KMS-11 (cell line): ENCODE measurements at regions not wholly inside any gene's neighbourhood (a gene's known extent, or its start where the extent isn't known, plus 50 kb on each side); places are given as distances from the start of the nearest gene placed in this dataset.

Experiments used
- H2AFZ ChIP-seq: fragments of 200-600 bp; sonication (generic); 2 replicates; pipeline ENCODE4 v1.6.1; 2016; ENCODE audit warnings: antibody characterized with exemption, mixed run types, low read depth
- H3K27ac ChIP-seq: fragments of 200-600 bp; sonication (generic); 2 replicates; pipeline ENCODE4 v1.6.1; 2016; ENCODE audit warnings: mild to moderate bottlenecking, mixed run types
- H3K27me3 ChIP-seq: fragments of 200-600 bp; sonication (generic); 2 replicates; pipeline ENCODE4 v1.6.1; 2017; ENCODE audit warnings: mild to moderate bottlenecking, low read depth, mixed run types, moderate library complexity; ENCODE audit not compliant: insufficient read depth
- H3K36me3 ChIP-seq: fragments of 200-600 bp; sonication (generic); 2 replicates; pipeline ENCODE4 v1.6.1; 2017; ENCODE audit warnings: mild to moderate bottlenecking, mixed run types; ENCODE audit not compliant: insufficient read depth
- H3K4me1 ChIP-seq: fragments of 200-600 bp; sonication (generic); 2 replicates; pipeline ENCODE4 v1.6.1; 2016; ENCODE audit warnings: mild to moderate bottlenecking, low read depth, mixed run types; ENCODE audit not compliant: poor library complexity, severe bottlenecking
- H3K4me2 ChIP-seq: fragments of 200-600 bp; sonication (generic); 2 replicates; pipeline ENCODE4 v1.7.0; 2016; ENCODE audit warnings: mild to moderate bottlenecking, mixed run types
- H3K4me3 ChIP-seq: fragments of 200-600 bp; sonication (generic); IDR thresholded peaks from 2 replicates; pipeline ENCODE4 v1.6.1; 2017; ENCODE audit warnings: low read depth, low read length, mixed read lengths; ENCODE audit not compliant: insufficient read depth
- H3K79me2 ChIP-seq: fragments of 200-600 bp; sonication (generic); 2 replicates; pipeline ENCODE4 v1.6.1; 2016; ENCODE audit warnings: low read depth, mixed run types; ENCODE audit not compliant: insufficient read depth
- H3K9ac ChIP-seq: fragments of 200-600 bp; sonication (generic); 2 replicates; pipeline ENCODE4 v1.6.1; 2016; ENCODE audit warnings: mild to moderate bottlenecking, mixed run types
- H4K20me1 ChIP-seq: fragments of 200-600 bp; sonication (generic); 2 replicates; pipeline ENCODE4 v1.6.1; 2016; ENCODE audit warnings: mild to moderate bottlenecking, mixed run types; ENCODE audit not compliant: insufficient read depth
- CTCF ChIP-seq: fragments of 200-600 bp; sonication (generic); conservative IDR thresholded peaks from 2 replicates; pipeline ENCODE4 v1.6.1; 2017; ENCODE audit warnings: low read depth, mild to moderate bottlenecking, antibody characterized with exemption, low read length, moderate library complexity, mixed read lengths

DNA sequence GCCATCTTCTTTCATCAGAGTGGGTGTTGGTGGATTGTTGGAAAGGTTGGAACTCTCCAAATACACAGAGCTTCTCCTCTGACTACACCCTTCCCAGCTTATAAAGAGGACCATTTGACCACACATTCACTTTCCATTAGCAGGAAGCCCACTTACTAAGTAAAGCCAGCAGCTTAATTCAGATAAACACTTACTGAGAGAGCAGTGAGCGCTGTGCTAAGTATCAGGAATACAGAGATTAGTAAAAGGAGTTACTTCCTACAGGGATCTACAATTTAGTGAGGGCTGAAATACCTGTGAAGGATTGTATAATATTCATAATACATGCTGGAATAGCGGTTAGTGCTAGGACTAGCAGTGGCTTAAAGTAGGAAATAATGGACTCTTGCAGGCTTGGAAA, 343.0 kb downstream of the NYAP2 start:
- Histone ChIP-seq H2AFZ (no peak overlapping the region), H3K27me3 (no peaks in the 10 kb centered on the region), H3K27ac (no peak overlapping the region), H3K4me2 (no peak overlapping the region), H3K4me1 (no peaks in the 10 kb centered on the region), H3K36me3 (no peaks in the 10 kb centered on the region), H3K79me2 (no peaks in the 10 kb centered on the region), H3K9ac (no peak overlapping the region), H4K20me1 (no peaks in the 10 kb centered on the region), H3K4me3 (no peak overlapping the region)
- TF ChIP-seq CTCF: no peak

DNA sequence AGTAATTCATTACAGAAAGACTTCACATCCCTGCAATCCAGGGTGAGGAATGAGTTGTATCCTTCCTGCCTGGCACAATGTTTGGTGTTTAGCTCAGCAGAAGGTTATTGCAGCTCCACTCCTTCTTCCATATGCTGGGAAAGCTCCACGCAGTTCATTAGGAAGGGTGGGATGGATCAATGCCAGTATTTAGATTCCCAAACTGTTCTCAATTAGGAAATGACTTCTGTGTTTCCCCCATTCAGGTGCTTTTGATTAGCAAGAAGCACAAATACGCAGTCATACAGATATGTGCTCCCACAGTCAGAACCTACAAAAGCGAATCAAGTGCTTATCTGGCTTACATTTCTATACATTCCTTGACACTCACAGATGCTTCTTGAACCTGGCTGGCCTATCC, 340.6 kb downstream of the NYAP2 start:
- TF ChIP-seq CTCF: no peak
- H3K4me2 ChIP-seq: no peak overlapping the region
- H3K4me3 ChIP-seq: no peak overlapping the region
- H4K20me1 ChIP-seq: no peaks in the 10 kb centered on the region
- H3K27me3 ChIP-seq: no peaks in the 10 kb centered on the region
- H3K36me3 ChIP-seq: no peaks in the 10 kb centered on the region
- H3K4me1 ChIP-seq: no peaks in the 10 kb centered on the region
- H2AFZ ChIP-seq: no peak overlapping the region
- no peaks in the 10 kb centered on the region for H3K79me2 ChIP-seq
- H3K27ac ChIP-seq: no peak overlapping the region
- H3K9ac ChIP-seq: no peak overlapping the region

GRCh38 chr2:225739328-225739727, 339.8 kb downstream of the NYAP2 start:
- no peaks in the 10 kb centered on the region for H4K20me1 ChIP-seq
- H3K36me3 ChIP-seq: no peaks in the 10 kb centered on the region
- H3K4me3 ChIP-seq: no peak overlapping the region
- H3K79me2 ChIP-seq: no peaks in the 10 kb centered on the region
- no peak overlapping the region for H2AFZ ChIP-seq
- H3K4me2 ChIP-seq: no peak overlapping the region
- H3K9ac ChIP-seq: no peak overlapping the region
- H3K4me1 ChIP-seq: no peaks in the 10 kb centered on the region
- H3K27me3 ChIP-seq: no peaks in the 10 kb centered on the region
- TF ChIP-seq CTCF: no peak
- H3K27ac ChIP-seq: no peak overlapping the region

DNA sequence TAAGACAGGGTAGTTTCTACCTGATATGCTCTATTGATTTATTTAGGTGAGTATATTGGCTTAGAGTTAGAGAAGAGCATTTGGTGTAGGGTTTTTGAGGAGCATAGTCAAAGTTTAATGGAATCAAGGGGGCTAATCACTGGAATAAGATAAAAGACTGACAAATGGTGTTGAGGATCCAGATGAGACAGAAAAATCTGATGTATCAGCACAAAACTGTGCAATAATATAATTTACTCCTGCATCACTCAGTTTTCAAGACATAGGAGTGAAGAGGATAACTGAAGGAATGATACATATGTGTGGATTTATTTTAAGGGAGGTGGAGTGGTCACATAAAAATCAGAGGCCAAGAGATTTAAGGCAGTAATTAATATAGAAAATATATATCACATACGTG, 339.2 kb downstream of the NYAP2 start:
- H4K20me1 ChIP-seq: no peaks in the 10 kb centered on the region

More for the DNA sequence above, 339.2 kb downstream of the NYAP2 start:
- Histone ChIP-seq H3K27ac (no peak overlapping the region), H3K4me1 (no peaks in the 10 kb centered on the region), H3K4me2 (no peak overlapping the region), H2AFZ (no peak overlapping the region), H3K27me3 (no peaks in the 10 kb centered on the region), H3K9ac (no peak overlapping the region), H3K4me3 (no peak overlapping the region), H3K79me2 (no peaks in the 10 kb centered on the region), H3K36me3 (no peaks in the 10 kb centered on the region)
- TF ChIP-seq CTCF: no peak
